KMS-11 (cell line): ENCODE measurements at regions not wholly inside any gene's neighbourhood (a gene's known extent, or its start where the extent isn't known, plus 50 kb on each side); places are given as distances from the start of the nearest gene placed in this dataset.

Source experiments
- H2AFZ ChIP-seq: fragments of 200-600 bp; sonication (generic); 2 replicates; pipeline ENCODE4 v1.6.1; 2016; ENCODE audit warnings: antibody characterized with exemption, mixed run types, low read depth
- H3K27ac ChIP-seq: fragments of 200-600 bp; sonication (generic); 2 replicates; pipeline ENCODE4 v1.6.1; 2016; ENCODE audit warnings: mild to moderate bottlenecking, mixed run types
- H3K27me3 ChIP-seq: fragments of 200-600 bp; sonication (generic); 2 replicates; pipeline ENCODE4 v1.6.1; 2017; ENCODE audit warnings: mild to moderate bottlenecking, low read depth, mixed run types, moderate library complexity; ENCODE audit not compliant: insufficient read depth
- H3K36me3 ChIP-seq: fragments of 200-600 bp; sonication (generic); 2 replicates; pipeline ENCODE4 v1.6.1; 2017; ENCODE audit warnings: mild to moderate bottlenecking, mixed run types; ENCODE audit not compliant: insufficient read depth
- H3K4me1 ChIP-seq: fragments of 200-600 bp; sonication (generic); 2 replicates; pipeline ENCODE4 v1.6.1; 2016; ENCODE audit warnings: mild to moderate bottlenecking, low read depth, mixed run types; ENCODE audit not compliant: poor library complexity, severe bottlenecking
- H3K4me2 ChIP-seq: fragments of 200-600 bp; sonication (generic); 2 replicates; pipeline ENCODE4 v1.7.0; 2016; ENCODE audit warnings: mild to moderate bottlenecking, mixed run types
- H3K4me3 ChIP-seq: fragments of 200-600 bp; sonication (generic); IDR thresholded peaks from 2 replicates; pipeline ENCODE4 v1.6.1; 2017; ENCODE audit warnings: low read depth, low read length, mixed read lengths; ENCODE audit not compliant: insufficient read depth
- H3K79me2 ChIP-seq: fragments of 200-600 bp; sonication (generic); 2 replicates; pipeline ENCODE4 v1.6.1; 2016; ENCODE audit warnings: low read depth, mixed run types; ENCODE audit not compliant: insufficient read depth
- H3K9ac ChIP-seq: fragments of 200-600 bp; sonication (generic); 2 replicates; pipeline ENCODE4 v1.6.1; 2016; ENCODE audit warnings: mild to moderate bottlenecking, mixed run types
- H4K20me1 ChIP-seq: fragments of 200-600 bp; sonication (generic); 2 replicates; pipeline ENCODE4 v1.6.1; 2016; ENCODE audit warnings: mild to moderate bottlenecking, mixed run types; ENCODE audit not compliant: insufficient read depth
- TF ChIP-seq, protein P1 (sequence below): fragments of 200-600 bp; sonication (generic); conservative IDR thresholded peaks from 2 replicates; pipeline ENCODE4 v1.6.1; 2017; ENCODE audit warnings: low read depth, mild to moderate bottlenecking, antibody characterized with exemption, low read length, moderate library complexity, mixed read lengths

DNA sequence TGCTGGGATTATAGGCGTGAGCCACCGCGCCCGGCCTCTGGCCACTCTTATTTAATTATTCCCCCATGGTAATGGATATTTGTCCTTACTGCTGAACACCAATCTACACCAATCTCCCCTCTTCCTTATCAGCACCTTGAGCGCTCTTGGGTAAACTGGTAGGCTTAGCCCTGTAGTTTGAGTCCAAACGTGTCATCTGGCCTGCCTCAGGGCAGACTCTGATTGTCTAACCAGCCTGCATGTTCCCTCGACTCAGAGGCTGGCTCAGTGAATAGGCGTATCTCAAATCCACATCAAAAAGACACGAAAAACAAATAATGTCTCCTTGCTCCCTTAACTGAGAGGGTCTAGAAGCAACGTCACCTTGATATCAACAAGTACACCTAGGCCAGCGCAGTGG is 260.9 kb downstream of the TFAP2C start:
- Histone ChIP-seq H3K4me1 (no peaks in the 10 kb centered on the region), H3K4me2 (no peak overlapping the region), H3K36me3 (no peaks in the 10 kb centered on the region), H3K79me2 (no peaks in the 10 kb centered on the region), H3K4me3 (no peak overlapping the region), H4K20me1 (no peaks in the 10 kb centered on the region), H3K27me3 (no peaks in the 10 kb centered on the region; the same call in 1 of the 2 replicates), H2AFZ (no peak overlapping the region), H3K27ac (no peak overlapping the region), H3K9ac (no peak overlapping the region)
- TF ChIP-seq, protein P1, sequence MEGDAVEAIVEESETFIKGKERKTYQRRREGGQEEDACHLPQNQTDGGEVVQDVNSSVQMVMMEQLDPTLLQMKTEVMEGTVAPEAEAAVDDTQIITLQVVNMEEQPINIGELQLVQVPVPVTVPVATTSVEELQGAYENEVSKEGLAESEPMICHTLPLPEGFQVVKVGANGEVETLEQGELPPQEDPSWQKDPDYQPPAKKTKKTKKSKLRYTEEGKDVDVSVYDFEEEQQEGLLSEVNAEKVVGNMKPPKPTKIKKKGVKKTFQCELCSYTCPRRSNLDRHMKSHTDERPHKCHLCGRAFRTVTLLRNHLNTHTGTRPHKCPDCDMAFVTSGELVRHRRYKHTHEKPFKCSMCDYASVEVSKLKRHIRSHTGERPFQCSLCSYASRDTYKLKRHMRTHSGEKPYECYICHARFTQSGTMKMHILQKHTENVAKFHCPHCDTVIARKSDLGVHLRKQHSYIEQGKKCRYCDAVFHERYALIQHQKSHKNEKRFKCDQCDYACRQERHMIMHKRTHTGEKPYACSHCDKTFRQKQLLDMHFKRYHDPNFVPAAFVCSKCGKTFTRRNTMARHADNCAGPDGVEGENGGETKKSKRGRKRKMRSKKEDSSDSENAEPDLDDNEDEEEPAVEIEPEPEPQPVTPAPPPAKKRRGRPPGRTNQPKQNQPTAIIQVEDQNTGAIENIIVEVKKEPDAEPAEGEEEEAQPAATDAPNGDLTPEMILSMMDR, result no peak

DNA sequence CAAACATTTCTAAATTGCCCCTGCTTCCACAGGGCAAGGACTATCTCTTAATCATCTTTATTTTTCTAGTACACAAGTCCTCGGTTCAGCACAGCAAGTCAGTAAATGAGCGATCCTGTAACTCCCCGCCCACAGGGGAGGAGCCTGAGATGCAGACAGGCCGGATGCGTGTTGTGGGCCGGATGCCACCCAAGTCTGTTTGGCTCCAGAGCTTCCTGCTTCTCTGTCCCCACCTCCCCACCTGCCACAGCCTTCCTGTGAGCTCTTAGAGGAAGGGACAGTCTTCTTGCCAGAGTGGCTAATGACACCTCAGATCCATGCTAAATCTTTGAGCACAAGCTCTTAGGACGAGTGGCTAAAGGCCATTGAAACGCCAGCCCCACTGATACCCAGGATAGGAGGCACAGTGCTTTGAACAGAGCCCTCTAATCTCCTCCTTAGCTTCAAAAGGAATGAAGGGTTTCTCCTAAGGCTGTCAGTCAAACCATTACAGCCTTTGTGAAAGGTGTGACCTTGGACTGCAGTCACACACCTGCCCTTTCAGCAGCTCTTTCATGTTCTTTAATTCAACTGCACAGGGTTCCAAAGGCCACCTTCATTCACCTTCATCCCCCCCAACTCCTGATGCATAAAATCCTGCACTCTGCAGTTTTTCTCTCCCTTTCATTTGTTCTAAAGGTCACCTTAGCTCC is 264.3 kb downstream of the TFAP2C start:
- Histone ChIP-seq H3K4me1 (no peaks in the 10 kb centered on the region), H3K4me3 (no peak overlapping the region), H3K27me3 (no peaks in the 10 kb centered on the region; the same call in 1 of the 2 replicates), H3K79me2 (no peaks in the 10 kb centered on the region), H2AFZ (no peak overlapping the region), H3K36me3 (no peaks in the 10 kb centered on the region), H3K27ac (no peak overlapping the region), H3K4me2 (no peak overlapping the region), H3K9ac (no peak overlapping the region), H4K20me1 (no peaks in the 10 kb centered on the region)
- TF ChIP-seq, protein P1, result no peak

DNA sequence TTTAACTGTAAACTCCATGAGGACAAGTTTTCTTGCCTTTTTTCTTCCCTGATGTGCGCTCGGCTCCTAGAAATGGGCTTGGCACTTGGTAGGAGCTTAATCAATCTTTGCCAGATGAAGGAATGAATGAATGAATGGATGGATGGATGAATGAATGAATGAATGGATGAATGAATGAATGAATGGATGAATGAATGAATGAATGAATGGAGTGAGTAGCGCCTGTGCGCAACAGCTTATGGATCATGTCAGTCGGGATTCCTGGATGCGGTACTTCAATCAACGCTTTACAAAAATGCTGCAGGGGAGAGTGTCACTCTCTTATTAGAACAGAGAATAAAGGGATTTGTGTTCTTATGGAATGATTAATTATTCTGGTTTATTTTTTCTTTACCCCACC is 267.3 kb downstream of the TFAP2C start:
- Histone ChIP-seq H3K27me3 (no peaks in the 10 kb centered on the region; the same call in 1 of the 2 replicates), H4K20me1 (no peaks in the 10 kb centered on the region), H3K4me3 (no peak overlapping the region), H3K9ac (no peak overlapping the region), H3K79me2 (no peaks in the 10 kb centered on the region), H2AFZ (no peak overlapping the region), H3K4me1 (no peaks in the 10 kb centered on the region), H3K4me2 (no peak overlapping the region), H3K27ac (no peak overlapping the region), H3K36me3 (no peaks in the 10 kb centered on the region)
- TF ChIP-seq, protein P1, result no peak

DNA sequence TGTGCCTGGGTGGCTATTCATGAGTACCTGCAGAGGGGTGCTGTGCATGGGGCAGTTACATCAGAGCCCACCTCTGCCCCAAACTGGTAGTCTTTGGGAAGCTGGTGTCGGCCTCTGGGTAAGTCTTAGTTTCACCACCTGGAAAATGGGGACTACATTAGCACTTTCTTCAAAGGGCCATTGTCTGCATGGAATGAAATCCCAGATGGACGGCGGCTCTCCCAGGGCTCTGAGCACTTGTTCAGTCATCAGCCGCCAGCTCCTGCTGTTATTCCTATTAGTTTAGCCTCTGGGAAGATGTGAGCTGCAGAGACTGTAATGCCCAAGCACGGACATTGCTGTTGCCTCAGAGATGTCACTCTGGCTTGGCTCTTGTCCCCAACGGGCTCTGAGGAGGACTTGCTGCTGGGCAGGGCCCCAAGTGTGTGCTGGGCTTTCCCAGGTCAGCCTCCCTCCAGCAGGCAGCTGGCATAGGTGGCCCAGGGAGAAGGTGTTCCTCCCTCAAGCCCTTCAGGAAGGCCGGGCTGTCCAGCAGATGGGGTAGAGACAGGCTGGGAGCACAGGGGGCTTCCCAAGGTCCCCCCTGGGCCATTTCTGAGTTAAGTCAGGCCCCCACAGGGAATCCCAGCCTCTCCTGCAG is 268.3 kb downstream of the TFAP2C start:
- Histone ChIP-seq H3K4me2 (no peak overlapping the region), H3K27ac (no peak overlapping the region), H3K79me2 (no peaks in the 10 kb centered on the region), H3K4me3 (no peak overlapping the region), H3K9ac (no peak overlapping the region), H3K4me1 (no peaks in the 10 kb centered on the region), H3K36me3 (no peaks in the 10 kb centered on the region), H3K27me3 (no peaks in the 10 kb centered on the region), H2AFZ (no peak overlapping the region), H4K20me1 (no peaks in the 10 kb centered on the region)
- TF ChIP-seq, protein P1, result no peak
